Upper lobe of left lung (tissue), 4 donors: ENCODE measurements at regions not wholly inside any gene's neighbourhood (a gene's known extent, or its start where the extent isn't known, plus 50 kb on each side); places are given as distances from the start of the nearest gene placed in this dataset.

Experiments
- POLR2A ChIP-seq, 4 donors: fragments of 450-650 bp; IDR thresholded peaks; one replicate each; pipeline ENCODE4 v1.5.1; 2016 to 2017; ENCODE audit warnings: antibody characterized with exemption in 4 of 4, mild to moderate bottlenecking in 2 of 4
- TF ChIP-seq, protein P1 (sequence below), 6 experiments: fragments of 450-650 bp in 4 of 6; fragments of 200-600 bp in 2 of 6; sonication (generic) in 2 of 6; IDR thresholded peaks; one replicate each; pipeline ENCODE4 v1.5.1; 2016 to 2019; ENCODE audit warnings: antibody characterized with exemption in 6 of 6

GRCh38 chr2:38483776-38484501 lies 106.9 kb upstream of the ATL2 start:
- TF ChIP-seq, protein P1, sequence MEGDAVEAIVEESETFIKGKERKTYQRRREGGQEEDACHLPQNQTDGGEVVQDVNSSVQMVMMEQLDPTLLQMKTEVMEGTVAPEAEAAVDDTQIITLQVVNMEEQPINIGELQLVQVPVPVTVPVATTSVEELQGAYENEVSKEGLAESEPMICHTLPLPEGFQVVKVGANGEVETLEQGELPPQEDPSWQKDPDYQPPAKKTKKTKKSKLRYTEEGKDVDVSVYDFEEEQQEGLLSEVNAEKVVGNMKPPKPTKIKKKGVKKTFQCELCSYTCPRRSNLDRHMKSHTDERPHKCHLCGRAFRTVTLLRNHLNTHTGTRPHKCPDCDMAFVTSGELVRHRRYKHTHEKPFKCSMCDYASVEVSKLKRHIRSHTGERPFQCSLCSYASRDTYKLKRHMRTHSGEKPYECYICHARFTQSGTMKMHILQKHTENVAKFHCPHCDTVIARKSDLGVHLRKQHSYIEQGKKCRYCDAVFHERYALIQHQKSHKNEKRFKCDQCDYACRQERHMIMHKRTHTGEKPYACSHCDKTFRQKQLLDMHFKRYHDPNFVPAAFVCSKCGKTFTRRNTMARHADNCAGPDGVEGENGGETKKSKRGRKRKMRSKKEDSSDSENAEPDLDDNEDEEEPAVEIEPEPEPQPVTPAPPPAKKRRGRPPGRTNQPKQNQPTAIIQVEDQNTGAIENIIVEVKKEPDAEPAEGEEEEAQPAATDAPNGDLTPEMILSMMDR (IDR thresholded peaks at IDR 0.05): no peak
- no peak for TF ChIP-seq POLR2A (IDR thresholded peaks at IDR 0.05)
